Common myeloid progenitor, CD34-positive (primary cell): ENCODE measurements at regions not wholly inside any gene's neighbourhood (a gene's known extent, or its start where the extent isn't known, plus 50 kb on each side); places are given as distances from the start of the nearest gene placed in this dataset.

Source experiments
- CTCF ChIA-PET: fragments of 350-600 bp; sonication (Branson Sonifier 250); formaldehyde crosslinking; loops from one replicate; lab custom pipeline; 2021; ENCODE audit warnings: antibody characterized with exemption; lab: Charles Lee
- POLR2A ChIA-PET: fragments of 350-600 bp; sonication (Branson Sonifier 250); formaldehyde crosslinking; loops from one replicate; lab custom pipeline; 2021; ENCODE audit warnings: antibody characterized with exemption; lab: Charles Lee
- DNase-seq, 3 donors: peaks; one replicate each; pipeline versions ENCODE4 v3.0.0 to v3.0.0-alpha.2; 2013
- H3K27ac ChIP-seq, 2 experiments: 1 replicate in 1 of 2; 2 replicates in 1 of 2; pipeline ENCODE4 v1.7.0; 2013; ENCODE audit warnings: inconsistent platforms in 2 of 2, low read length in 2 of 2, mild to moderate bottlenecking in 2 of 2, low read depth in 1 of 2, moderate library complexity in 1 of 2; ENCODE audit not compliant: severe bottlenecking in 2 of 2, insufficient read depth in 1 of 2, poor library complexity in 1 of 2
- H3K27me3 ChIP-seq, 5 experiments: replicated peaks in 2 of 5; 1 replicate in 3 of 5; 2 replicates in 2 of 5; pipeline versions ENCODE4 v1.6.1 to v1.7.0; 2013; ENCODE audit warnings: low read length in 4 of 5, mild to moderate bottlenecking in 2 of 5, moderate library complexity in 2 of 5, inconsistent platforms in 1 of 5; ENCODE audit not compliant: insufficient read depth in 5 of 5, control insufficient read depth in 4 of 5
- H3K36me3 ChIP-seq, 4 experiments: 1 replicate in 2 of 4; 2 replicates in 2 of 4; pipeline versions ENCODE4 v1.6.1 to v1.7.0; 2013; ENCODE audit warnings: low read length in 3 of 4, control low read depth in 1 of 4, mild to moderate bottlenecking in 1 of 4; ENCODE audit not compliant: control insufficient read depth in 4 of 4, insufficient read depth in 4 of 4
- H3K4me1 ChIP-seq, 4 experiments: 1 replicate in 3 of 4; 2 replicates in 1 of 4; pipeline versions ENCODE4 v1.6.1 to v1.7.1; 2013; ENCODE audit warnings: low read length in 3 of 4, mild to moderate bottlenecking in 3 of 4, control low read depth in 1 of 4, inconsistent platforms in 1 of 4, moderate library complexity in 1 of 4; ENCODE audit not compliant: control insufficient read depth in 4 of 4, insufficient read depth in 4 of 4; ENCODE audit errors: control extremely low read depth in 1 of 4
- H3K4me3 ChIP-seq, 7 experiments: 1 replicate in 4 of 7; 2 replicates in 3 of 7; pipeline versions ENCODE4 v1.5.1 to v1.7.0; 2013; ENCODE audit warnings: mild to moderate bottlenecking in 7 of 7, low read length in 6 of 7, moderate library complexity in 6 of 7, inconsistent platforms in 2 of 7, low read depth in 2 of 7, control low read depth in 1 of 7; ENCODE audit not compliant: insufficient read depth in 4 of 7, control insufficient read depth in 1 of 7; ENCODE audit errors: extremely low read depth in 1 of 7
- H3K9me3 ChIP-seq, 5 experiments: 1 replicate in 4 of 5; 2 replicates in 1 of 5; pipeline versions ENCODE4 v1.6.1 to v1.7.1; 2013; ENCODE audit warnings: low read length in 4 of 5, mild to moderate bottlenecking in 2 of 5, inconsistent platforms in 1 of 5, low read depth in 1 of 5, moderate library complexity in 1 of 5; ENCODE audit not compliant: control insufficient read depth in 4 of 5, insufficient read depth in 2 of 5; ENCODE audit errors: control extremely low read depth in 1 of 5
- WGBS: methylation state at CpG from one replicate; pipeline ENCODE4 v1.1.5; 2013; ENCODE audit not compliant: insufficient coverage; 5-methylcytosine and 5-hydroxymethylcytosine counted together

DNA sequence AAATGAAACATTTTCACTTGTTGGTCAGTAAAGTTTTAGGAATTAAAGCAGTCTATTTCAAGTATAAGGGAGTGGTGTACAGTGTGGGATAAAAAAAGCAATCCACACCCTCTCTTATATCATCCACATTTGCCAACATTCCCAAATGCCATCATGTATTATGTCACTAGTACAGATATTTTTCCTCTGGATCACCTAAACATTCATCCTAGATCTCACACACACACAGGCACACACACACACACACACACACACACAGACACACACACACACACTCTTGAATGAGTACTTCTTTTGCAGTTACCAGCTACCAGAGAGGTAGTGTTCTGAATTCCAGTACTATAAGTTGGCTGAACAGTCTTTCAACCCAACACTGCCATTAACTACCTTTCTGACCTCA, 1369.1 kb upstream of the ADGRL4 start:
- Histone ChIP-seq H3K27ac (no peak overlapping the region), H3K27me3 (no peaks in the 10 kb centered on the region), H3K36me3 (no peaks in the 10 kb centered on the region), H3K9me3 (peaks cover 0 to 2% (median 0%) of the 10 kb centered on the region in 5 experiments), H3K4me1 (no peaks in the 10 kb centered on the region), H3K4me3 (no peak overlapping the region)
- ChIA-PET CTCF (no interaction called here), POLR2A (no interaction called here)
- no peak for DNase-seq

DNA sequence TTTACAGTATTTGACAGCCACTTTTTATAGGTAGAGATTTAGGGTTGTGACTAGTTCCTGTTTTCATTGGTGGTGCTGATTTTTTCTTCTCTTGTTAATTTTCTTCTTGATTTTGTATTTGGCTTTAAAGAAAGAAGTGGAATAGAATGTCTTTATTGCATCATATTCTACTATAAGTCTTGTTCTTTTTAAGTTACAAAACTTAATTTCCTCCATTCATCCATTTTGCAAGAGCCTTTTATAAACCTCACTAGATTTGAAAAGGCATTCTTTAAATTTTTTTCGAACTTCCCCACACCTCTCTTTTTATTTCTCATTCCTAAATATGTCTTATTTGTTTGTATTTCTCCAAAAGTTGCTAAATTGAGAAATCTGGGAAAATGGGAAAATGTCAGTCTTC, 1368.6 kb upstream of the ADGRL4 start:
- H3K4me3 ChIP-seq, result no peak overlapping the region
- H3K27ac ChIP-seq, result no peak overlapping the region
- peaks cover 0 to 2% (median 0%) of the 10 kb centered on the region in 5 experiments for H3K9me3 ChIP-seq
- WGBS, result no CpG with 5 or more reads among the region's 1 CpG
- CTCF ChIA-PET, result interaction anchor here (0.7 kb wide), 1 partner anchor 550 kb away, joined by 5 read pairs; no protein-coding TSS in a partner anchor
- H3K27me3 ChIP-seq, result no peaks in the 10 kb centered on the region
- POLR2A ChIA-PET, result no interaction called here
- no peaks in the 10 kb centered on the region for H3K36me3 ChIP-seq
- DNase-seq, result no peak
- no peaks in the 10 kb centered on the region for H3K4me1 ChIP-seq

DNA sequence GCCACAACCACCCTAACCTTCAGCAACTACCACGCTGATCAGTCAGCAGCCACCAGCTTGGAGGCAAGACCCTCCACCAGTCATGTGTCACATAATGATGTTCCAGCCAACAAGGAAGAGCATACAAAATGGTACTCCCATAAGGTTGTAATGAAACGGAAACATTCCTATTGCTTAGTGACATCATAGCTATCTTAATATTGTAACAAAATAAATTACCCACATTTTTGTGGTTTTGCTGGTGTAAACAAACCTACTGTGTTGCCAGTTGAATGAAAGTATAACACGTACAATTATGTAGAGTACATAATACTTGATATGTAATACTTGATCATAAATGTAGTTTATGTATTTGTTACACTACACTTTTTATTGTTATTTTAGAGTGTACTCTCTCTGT, 1363.2 kb upstream of the ADGRL4 start:
- Histone ChIP-seq H3K4me1 (no peaks in the 10 kb centered on the region), H3K27me3 (no peaks in the 10 kb centered on the region), H3K4me3 (no peak overlapping the region), H3K9me3 (no peaks in the 10 kb centered on the region), H3K36me3 (no peaks in the 10 kb centered on the region), H3K27ac (no peak overlapping the region)
- ChIA-PET CTCF (no interaction called here), POLR2A (no interaction called here)
- DNase-seq, result no peak
- 80% methylated on average over 1 of the region's 3 CpGs for WGBS

DNA sequence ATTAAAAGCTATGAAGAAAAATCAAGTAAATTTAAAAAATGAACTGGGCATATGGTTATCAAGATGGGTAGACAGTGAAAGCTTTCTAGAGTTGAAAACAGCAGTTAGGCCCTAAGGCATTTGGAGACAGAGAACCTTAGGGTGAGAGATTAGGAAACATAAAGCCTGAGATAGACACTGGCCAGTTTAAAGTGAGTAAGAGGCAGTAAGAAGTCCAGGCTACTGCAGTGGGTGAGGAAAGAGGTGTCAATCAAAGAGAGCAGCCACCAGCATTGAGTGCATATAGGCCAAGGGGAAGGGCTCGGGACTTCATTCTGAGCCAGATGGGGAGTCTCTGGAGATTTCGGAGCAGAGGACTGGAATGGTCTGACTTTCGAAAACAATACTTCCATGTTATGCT, 1360.5 kb upstream of the ADGRL4 start:
- Histone ChIP-seq H3K36me3 (no peaks in the 10 kb centered on the region), H3K27me3 (no peaks in the 10 kb centered on the region), H3K4me1 (no peaks in the 10 kb centered on the region), H3K27ac (no peak overlapping the region), H3K9me3 (no peaks in the 10 kb centered on the region), H3K4me3 (no peak overlapping the region)
- CTCF ChIA-PET, result no interaction called here
- DNase-seq, result no peak
- POLR2A ChIA-PET, result no interaction called here
- WGBS, result no CpG with 5 or more reads among the region's 3 CpGs

DNA sequence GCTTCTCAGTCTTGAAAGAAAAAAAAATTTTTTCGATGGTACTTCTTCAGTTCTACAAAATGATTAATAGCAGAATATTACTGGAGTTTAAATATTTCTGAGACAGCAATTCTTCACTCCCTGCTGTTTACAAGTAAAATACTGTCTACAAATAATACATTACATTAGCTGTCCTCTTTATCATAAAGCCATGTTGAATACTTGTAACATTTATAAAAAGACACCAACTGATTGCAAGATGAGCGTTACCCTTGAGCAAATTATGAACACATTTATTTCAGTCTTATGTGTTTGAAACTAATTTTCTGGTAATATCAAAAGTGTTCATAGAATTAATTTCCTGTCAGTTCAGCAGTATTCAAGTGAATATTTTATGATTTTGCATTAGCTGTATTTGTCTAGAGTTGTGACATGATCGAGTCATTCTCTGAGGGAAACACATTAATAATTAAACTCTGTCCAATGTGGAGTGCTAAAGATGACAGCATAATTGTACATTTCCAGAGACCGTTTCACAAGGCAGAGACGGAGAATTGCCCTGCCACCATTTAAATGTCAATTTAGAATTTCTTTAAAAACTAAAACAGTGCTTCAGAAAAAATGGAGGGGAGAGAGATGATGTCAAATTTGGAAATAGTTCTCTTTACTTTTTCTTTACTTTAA, 1359.0 kb upstream of the ADGRL4 start:
- CTCF ChIA-PET, result interaction anchor here (0.6 kb wide), 1 partner anchor 303 kb away, joined by 3 read pairs; no protein-coding TSS in a partner anchor
- Histone ChIP-seq H3K9me3 (no peaks in the 10 kb centered on the region), H3K27me3 (no peaks in the 10 kb centered on the region), H3K4me1 (no peaks in the 10 kb centered on the region), H3K36me3 (no peaks in the 10 kb centered on the region), H3K27ac (no peak overlapping the region), H3K4me3 (no peak overlapping the region)
- DNase-seq, result no peak
- WGBS, result no CpG with 5 or more reads among the region's 5 CpGs
- POLR2A ChIA-PET, result no interaction called here

DNA sequence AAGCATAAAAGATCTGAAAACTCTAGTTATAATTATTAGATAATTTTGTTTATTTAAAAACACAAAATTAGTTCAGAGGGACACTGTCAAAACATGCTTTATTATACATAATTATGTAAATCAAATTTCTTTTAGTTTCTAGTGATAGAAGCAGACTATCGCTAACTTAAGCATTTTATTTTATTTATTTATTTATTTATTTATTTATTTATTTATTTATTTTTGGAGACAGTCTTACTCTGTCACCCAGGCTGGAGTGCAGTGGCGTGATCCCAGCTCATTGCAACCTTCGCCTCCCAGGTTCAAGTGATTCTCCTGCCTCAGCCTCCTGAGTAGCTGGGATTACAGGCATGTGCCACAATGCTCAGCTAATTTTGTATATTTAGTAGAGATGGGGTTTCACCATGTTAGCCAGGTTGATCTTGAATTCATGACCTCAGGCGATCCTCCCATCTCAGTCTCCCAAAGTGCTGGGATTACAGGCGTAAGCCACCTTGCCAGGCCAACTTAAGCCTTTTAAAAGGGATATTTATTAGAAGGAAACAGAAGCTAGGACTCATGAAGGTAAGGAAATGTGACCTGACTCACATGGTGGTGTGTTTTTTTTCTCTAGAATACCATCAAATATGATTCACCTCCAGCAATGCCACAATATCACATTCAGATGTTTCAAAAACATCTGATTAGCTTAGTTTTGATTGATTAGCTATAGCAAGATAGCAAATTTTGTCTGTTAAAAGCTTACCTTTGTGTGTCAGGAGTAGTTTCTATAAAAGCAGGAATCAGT, 1357.4 kb upstream of the ADGRL4 start:
- H3K27me3 ChIP-seq, result no peaks in the 10 kb centered on the region
- H3K27ac ChIP-seq, result no peak overlapping the region
- H3K36me3 ChIP-seq, result no peaks in the 10 kb centered on the region
- H3K4me1 ChIP-seq, result no peaks in the 10 kb centered on the region
- ChIA-PET CTCF (no interaction called here), POLR2A (no interaction called here)
- WGBS, result 100% methylated on average over 1 of the region's 5 CpGs
- no peak overlapping the region for H3K4me3 ChIP-seq
- H3K9me3 ChIP-seq, result no peaks in the 10 kb centered on the region
- no peak for DNase-seq

DNA sequence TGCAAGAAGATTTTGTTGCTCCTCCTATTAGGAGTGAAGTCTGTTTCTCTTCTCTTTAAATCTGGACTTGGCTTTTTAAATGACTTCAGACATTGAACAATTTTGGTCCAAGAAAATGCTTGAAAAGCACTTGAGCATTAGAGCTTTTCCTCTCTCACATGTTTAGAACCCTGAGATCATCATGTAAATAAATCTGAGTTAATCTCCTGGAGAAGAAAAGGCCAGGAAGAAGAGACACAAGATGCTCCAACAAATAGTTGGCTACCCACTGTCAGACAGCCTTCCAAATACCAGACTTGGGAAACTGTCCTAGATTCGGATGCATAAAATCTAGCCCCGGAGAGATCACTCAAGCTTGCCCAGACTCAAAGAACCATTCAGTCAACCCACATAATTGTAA, 1353.1 kb upstream of the ADGRL4 start:
- ChIA-PET CTCF (no interaction called here), POLR2A (no interaction called here)
- no peaks in the 10 kb centered on the region for H3K9me3 ChIP-seq
- H3K27me3 ChIP-seq, result no peaks in the 10 kb centered on the region
- WGBS, result no CpG with 5 or more reads among the region's 2 CpGs
- no peak overlapping the region for H3K4me3 ChIP-seq
- no peaks in the 10 kb centered on the region for H3K36me3 ChIP-seq
- no peak for DNase-seq
- H3K4me1 ChIP-seq, result no peaks in the 10 kb centered on the region
- no peak overlapping the region for H3K27ac ChIP-seq
